Fibroblast of skin of left quadriceps (primary cell): ENCODE measurements at regions not wholly inside any gene's neighbourhood (a gene's known extent, or its start where the extent isn't known, plus 50 kb on each side); places are given as distances from the start of the nearest gene placed in this dataset.
"Not testable (repeated sequence)": the region's sequence is repeated elsewhere in the genome, so short reads cannot be mapped to it uniquely, and the experiment has no call there.

Experiments used
- DNase-seq, 2 experiments: peaks; one replicate each; pipeline ENCODE4 v3.0.0-alpha.2; 2013; ENCODE audit warnings: low read depth in 2 of 2

DNA sequence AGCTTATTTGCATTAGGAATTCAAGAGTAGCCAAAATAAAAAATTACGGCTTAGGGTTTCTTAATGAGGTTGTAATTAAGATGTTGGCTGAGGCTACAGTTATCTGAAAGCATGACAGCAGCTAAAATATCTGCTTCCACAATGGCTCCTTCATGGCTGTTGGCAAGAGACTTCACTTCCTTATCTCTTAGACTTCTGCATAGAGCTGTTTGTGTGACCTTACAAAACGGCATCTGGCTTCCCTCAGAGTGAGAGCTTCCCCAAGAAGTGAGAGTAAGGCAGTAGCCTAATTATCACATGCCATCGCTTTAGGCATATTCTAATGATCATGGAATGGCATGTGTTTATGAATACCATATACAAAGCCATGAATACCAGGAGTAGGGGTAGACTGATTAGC is 57.6 kb downstream of the CCDC59 start:
- DNase-seq = no peak

DNA sequence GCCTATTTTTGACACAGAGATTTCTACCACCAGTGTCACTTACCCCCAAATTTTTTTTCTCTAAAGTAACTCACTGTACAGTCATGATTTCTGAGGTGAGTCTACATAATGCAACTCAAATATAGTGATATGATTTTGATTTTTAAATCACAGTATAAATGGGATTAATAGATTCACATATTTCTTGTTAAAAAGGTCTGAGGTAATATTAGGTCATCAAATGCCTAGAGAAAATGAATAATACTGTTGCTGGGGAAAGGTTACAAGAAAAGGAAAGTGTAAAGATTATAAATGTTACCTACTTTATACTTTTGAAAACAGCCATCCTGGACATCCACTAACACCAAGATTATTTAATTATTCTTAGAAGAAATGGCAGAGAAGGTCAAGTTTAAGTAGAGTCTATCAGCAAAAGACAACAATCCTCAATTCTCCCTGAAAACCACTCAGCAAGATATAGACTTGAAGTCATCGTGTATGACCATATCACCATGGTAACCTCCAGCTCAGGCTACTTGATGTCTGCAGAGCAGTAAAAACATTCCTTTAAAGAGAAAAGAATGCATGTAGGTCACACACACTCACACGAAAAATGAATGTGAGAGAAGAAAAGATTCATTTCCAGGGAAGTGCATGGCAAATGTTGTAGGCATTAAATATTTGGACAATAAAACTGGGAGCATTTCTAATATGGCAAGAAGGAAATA is 58.7 kb downstream of the CCDC59 start:
- no peak for DNase-seq

DNA sequence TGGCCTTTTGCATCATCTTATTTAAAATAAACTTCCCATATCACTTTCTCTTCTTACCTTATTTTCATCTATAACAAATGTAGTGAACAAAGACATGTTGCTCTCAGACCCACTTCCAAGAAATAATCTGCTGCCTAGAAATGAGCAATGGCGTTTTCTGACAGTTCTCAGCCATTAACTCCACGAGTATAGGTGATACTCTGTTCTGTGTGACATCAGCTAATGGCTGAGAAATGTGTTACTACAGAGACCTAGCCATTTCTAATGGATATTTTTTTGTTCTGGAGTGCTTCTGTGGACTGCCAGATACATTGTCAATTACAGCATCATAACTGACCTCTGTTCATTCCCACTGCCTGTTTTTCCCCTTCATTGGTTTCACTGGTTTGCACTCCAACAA is 67.8 kb downstream of the CCDC59 start:
- DNase-seq = no peak

- DNase-seq = not testable (repeated sequence)
Observed at GRCh38 chr12:82281335-82281734, 76.9 kb downstream of the CCDC59 start.

GRCh38 chr12:82279536-82280058 is 78.6 kb downstream of the CCDC59 start:
- no peak for DNase-seq

DNA sequence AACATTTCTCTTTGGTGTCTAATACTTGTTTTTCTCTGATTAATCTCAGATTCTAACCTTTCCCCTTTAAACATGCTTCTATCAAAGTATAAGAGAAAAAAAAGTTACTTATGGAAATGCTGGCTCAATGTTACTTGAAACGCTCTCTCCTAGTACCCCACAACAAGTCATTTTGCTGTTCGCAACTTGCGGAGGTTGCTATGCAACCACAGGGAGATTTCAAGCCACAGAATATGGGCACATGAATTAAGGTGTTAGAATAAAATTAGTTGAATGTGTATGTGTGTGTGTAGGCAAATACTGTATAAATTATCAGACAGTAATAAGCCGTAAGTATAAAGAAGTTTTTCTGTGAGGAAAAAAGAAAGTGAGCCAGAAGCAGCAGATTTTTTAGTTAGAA is 80.6 kb downstream of the CCDC59 start:
- no peak for DNase-seq

DNA sequence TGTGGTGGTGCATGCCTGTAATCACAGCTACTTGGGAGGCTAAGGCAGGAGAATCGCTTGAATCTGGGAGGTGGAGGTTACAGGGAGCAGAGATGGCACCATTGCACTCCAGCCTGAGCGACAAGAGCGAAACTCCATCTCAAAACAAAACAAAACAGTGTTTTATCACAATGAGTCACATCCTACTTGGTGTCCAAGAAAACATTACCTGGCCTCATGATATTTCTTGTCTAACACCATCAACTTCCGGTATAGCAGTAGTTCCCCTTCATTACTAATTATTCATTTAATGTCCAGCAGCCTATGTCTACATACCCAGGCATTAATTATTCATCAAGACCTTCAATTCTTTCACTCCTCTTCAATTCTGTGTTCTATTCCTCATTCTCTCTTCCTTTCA is 115.5 kb downstream of the CCDC59 start:
- no peak for DNase-seq

- no peak for DNase-seq
Observed at GRCh38 chr12:82225871-82226270, 132.3 kb downstream of the CCDC59 start.

DNA sequence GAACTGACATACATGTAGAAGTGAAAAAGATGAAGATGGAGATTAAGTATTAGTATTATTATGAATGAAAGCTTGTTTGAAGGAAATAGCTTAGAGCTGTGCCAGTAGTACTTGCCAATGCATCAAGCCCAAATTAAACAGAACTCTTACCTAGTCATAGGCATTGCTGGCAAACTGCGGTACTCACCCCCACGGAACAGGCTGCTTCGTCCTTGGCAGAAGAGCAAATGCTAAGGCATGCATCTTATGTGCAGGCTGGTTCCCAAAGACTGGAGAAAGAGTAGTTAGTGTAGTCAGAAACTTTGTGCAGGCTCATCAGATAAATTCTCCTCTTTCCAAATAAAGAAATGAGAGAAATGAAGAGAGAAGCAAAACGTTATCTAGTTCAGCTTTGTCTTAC is 134.8 kb downstream of the CCDC59 start:
- no peak for DNase-seq

DNA sequence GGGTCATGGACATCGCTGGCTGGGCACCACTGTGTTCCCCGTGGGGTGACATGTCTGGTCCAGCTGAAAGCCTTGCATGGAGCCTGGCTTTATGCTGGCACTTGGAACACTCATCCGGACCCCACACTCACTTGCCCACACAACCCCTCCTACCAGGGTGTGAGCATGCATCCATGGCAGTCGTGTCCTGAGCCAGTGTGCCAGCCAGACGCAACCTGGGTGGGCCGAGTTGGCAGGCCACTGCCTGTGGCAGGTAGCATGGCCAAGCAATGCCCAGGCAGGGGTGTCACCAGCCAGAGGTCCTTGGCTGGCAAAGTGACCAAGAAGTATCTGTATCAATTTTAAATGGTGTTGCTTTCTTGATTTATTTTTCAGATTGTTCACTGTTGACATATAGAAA is 141.7 kb downstream of the CCDC59 start:
- no peak for DNase-seq

GRCh38 chr12:82213761-82214160 is 144.4 kb downstream of the CCDC59 start:
- DNase-seq = no peak

- no peak for DNase-seq
Observed at GRCh38 chr12:82210882-82211281, 147.3 kb downstream of the CCDC59 start.

DNA sequence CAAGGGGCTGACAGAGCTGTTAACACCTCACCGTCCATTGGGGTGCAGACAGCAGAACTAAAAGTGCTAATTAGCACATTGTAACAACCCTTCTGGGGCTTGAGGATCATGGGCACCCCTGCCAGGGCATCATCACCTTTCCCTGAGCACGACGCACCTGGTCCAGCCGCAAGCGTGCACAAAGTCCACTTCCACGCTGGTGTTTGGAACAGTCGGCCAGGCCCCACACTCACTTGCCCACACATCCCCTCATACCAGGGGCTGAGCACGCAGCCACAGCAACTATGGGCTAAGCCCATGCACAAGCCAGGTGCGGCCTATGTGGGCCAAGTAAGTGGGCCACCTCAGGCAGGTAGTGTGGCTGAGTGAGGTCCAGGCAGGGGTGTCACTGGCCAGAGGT is 148.7 kb downstream of the CCDC59 start:
- no peak for DNase-seq

GRCh38 chr12:82207556-82207955 is 150.6 kb downstream of the CCDC59 start:
- no peak for DNase-seq

GRCh38 chr12:82203086-82203485 is 155.1 kb downstream of the CCDC59 start:
- DNase-seq = no peak

- DNase-seq = no peak
Observed at GRCh38 chr12:82187595-82187994, 170.6 kb downstream of the CCDC59 start.

DNA sequence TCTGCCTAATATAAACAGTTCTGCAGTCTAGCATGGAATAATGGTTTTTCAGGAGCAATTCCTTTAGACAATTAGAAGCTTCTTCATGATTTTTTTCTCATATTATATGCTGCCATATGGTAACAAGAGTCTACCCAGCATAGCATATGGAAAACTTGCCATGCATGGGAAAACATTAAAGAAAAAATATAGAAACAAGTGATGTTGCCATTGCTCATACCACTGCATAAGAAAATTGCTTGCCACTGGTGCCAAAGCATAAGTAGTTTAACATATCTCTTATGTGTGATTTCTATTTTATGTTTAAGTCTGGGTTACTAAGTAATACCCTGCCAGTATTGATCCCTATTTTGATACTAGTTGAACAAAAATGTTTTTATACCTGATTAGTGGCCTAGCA is 171.2 kb downstream of the CCDC59 start:
- no peak for DNase-seq

- no peak for DNase-seq
Observed at GRCh38 chr12:82186282-82186681, 171.9 kb downstream of the CCDC59 start.

DNA sequence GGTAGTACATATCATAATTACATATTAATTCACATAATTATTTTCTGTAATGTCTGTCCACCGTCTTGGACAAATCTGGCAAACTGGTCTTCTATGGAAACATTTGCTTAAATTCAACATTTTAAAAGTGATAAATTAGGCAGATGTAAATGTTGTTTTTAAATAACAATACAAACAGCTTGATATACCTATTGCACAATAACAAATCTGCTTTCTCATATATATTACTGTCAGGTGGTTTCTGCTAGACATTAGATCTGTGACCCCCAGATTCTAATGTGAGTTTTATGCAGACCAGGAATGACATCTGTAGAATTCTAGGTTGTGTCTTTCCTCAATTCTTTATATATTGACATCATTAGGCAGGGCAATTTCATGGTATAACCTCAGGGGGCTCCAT is 173.3 kb downstream of the CCDC59 start:
- DNase-seq = no peak

DNA sequence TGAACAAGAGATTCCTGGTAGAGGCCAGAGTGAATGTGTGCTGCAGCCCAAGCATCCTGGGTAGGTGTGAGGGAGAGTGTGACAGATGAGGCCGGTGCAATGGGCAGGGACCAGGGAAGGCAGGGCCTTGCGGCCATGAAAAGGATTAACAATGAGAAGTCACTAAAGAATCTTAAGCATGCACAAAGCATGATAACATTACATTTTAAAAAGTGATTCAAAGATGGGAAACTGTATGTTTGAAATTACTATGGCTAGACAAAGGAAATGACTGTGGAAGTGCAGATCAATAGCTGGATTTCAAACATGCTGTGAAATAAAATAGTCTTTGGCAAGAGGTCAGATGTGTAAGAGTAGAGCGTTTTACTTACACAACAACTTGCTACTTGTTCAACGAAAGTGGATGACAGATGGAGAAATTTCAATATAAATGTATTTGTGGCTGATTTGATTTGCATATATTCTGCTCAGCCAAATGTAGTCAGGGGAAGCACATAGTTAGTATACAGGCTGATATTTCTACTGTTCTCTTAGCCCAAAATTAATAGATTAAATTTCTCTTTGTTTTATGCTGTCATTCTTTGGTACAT is 175.5 kb downstream of the CCDC59 start:
- no peak for DNase-seq

GRCh38 chr12:82176761-82177490 is 181.3 kb downstream of the CCDC59 start:
- no peak for DNase-seq

DNA sequence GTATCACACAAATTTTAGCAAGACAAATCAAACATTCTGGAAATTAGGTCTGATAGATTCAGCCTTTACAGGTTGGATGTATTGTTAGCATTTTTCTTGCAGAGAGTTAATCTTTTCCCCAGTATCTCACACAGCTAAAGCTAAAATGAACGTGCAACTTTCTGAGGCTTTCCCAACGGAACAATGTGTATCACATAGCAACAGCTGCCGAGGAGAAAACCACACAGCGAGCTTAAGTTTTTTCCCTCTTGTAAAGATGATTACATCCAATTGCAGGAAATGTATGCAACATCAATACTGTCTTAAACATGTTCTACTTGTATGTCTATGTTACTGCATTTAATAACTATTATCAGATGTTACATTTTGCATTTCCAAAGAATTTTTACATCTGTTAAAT is 182.2 kb downstream of the CCDC59 start:
- no peak for DNase-seq

DNA sequence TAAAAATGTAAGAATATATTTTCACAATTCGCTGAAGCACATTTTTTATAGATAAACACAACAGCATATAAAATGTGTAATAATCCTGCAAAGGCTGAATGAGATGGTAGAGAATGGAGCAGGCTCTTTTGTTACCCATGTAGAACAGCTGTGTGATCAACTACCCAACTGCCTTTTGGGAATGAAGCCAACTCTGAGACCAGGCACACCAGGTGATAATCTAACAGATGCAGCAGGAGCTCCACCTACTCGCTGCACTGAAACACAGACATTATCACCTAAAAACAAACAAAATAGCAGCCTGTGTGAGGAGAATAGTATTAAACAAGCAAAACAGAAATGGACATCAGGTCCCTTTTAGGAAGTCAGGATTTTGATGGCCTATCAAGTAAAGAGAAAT is 183.3 kb downstream of the CCDC59 start:
- no peak for DNase-seq
